Peyer's patch (tissue), 4 donors: ENCODE measurements at regions not wholly inside any gene's neighbourhood (a gene's known extent, or its start where the extent isn't known, plus 50 kb on each side); places are given as distances from the start of the nearest gene placed in this dataset.

Experiments
- POLR2A ChIP-seq, 2 donors: fragments of 450-650 bp; IDR thresholded peaks; one replicate each; pipeline ENCODE4 v1.5.1; 2017; ENCODE audit warnings: antibody characterized with exemption in 2 of 2, mild to moderate bottlenecking in 2 of 2, moderate library complexity in 2 of 2
- TF ChIP-seq, protein P1 (sequence below), 6 experiments: fragments of 450-650 bp in 4 of 6; fragments of 200-600 bp in 2 of 6; sonication (generic) in 1 of 6; IDR thresholded peaks; one replicate each; pipeline ENCODE4 v1.5.1; 2017 to 2019; ENCODE audit warnings: antibody characterized with exemption in 6 of 6, mild to moderate bottlenecking in 3 of 6, moderate library complexity in 1 of 6

DNA sequence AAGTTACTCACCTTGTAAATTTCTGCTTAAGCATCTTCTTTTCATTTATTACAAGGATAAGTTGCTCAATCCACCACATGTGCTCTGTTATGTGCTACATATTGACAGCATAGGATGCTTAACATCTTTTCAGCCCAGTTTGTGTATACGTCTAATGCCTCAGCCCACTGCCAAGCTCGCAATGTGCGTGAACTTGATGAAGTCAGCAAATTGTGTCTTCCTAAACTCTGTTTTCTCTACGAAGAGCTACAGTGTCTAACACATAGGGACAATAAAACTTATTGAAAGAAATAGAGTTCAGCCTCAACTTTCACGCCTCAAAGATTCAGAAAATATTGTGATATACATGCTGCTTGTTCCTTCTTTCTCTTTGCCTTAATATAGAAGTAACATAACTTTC is 500.0 kb downstream of the TFAP2B start:
- TF ChIP-seq, protein P1, sequence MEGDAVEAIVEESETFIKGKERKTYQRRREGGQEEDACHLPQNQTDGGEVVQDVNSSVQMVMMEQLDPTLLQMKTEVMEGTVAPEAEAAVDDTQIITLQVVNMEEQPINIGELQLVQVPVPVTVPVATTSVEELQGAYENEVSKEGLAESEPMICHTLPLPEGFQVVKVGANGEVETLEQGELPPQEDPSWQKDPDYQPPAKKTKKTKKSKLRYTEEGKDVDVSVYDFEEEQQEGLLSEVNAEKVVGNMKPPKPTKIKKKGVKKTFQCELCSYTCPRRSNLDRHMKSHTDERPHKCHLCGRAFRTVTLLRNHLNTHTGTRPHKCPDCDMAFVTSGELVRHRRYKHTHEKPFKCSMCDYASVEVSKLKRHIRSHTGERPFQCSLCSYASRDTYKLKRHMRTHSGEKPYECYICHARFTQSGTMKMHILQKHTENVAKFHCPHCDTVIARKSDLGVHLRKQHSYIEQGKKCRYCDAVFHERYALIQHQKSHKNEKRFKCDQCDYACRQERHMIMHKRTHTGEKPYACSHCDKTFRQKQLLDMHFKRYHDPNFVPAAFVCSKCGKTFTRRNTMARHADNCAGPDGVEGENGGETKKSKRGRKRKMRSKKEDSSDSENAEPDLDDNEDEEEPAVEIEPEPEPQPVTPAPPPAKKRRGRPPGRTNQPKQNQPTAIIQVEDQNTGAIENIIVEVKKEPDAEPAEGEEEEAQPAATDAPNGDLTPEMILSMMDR (IDR thresholded peaks at IDR 0.05): no peak
- no peak for TF ChIP-seq POLR2A (IDR thresholded peaks at IDR 0.05)
